MM.1S (cell line): ENCODE measurements at regions not wholly inside any gene's neighbourhood (a gene's known extent, or its start where the extent isn't known, plus 50 kb on each side); places are given as distances from the start of the nearest gene placed in this dataset.

ENCODE experiments used
- CTCF ChIP-seq: fragments of 300-600 bp; sonication (generic); IDR thresholded peaks from 2 replicates; pipeline ENCODE4 v1.5.1; 2016; ENCODE audit warnings: antibody characterized with exemption, low read length, mixed read lengths
- EZH2phosphoT487 ChIP-seq: fragments of 300-600 bp; sonication (generic); IDR thresholded peaks from 2 replicates; pipeline ENCODE4 v1.6.1; 2018; ENCODE audit warnings: antibody characterized with exemption, low read length

GRCh38 chr11:134725211-134725610 lies 313.2 kb upstream of the B3GAT1 start:
- TF ChIP-seq EZH2phosphoT487: no peak
- no peak for TF ChIP-seq CTCF
